ENCODE measurements at regions not wholly inside any gene's neighbourhood (a gene's known extent, or its start where the extent isn't known, plus 50 kb on each side); places are given as distances from the start of the nearest gene placed in this dataset.

GRCh38 chr4:120432301-120432860 lies 365.7 kb upstream of the MAD2L1 start:
- BruUV-seq (replicated peaks) = no TSS peak
- POLR2A ChIA-PET = no interaction called here
- H2AFZ ChIP-seq (ENCODE audit: low read length) = no peak overlapping the region
- H3K27ac ChIP-seq (ENCODE audit: extremely low read length, insufficient read depth, low read length) = no peak overlapping the region
- H3K4me1 ChIP-seq (ENCODE audit: insufficient read depth, low read length) = no peaks in the 10 kb centered on the region
- ATAC-seq (no peak), DNase-seq (ENCODE audit: low spot score) (no peak), FAIRE-seq (no peak)
- in situ Hi-C loops (cut with HindIII; ENCODE audit: extremely low pct_ligation_motif_present, low pct_unique_long_range_greater_than_20kb) = no loop called here
- H3K4me3 ChIP-seq (replicated peaks in 1 of 3; ENCODE audit: insufficient read depth in 1 of 3, low read depth in 2 of 3, low read length in 3 of 3) = no peak overlapping the region
- H3K27me3 ChIP-seq (ENCODE audit: control insufficient read depth in 1 of 2, insufficient read depth in 2 of 2, low read length in 2 of 2) = no peaks in the 10 kb centered on the region
- no peaks in the 10 kb centered on the region for H3K79me2 ChIP-seq (ENCODE audit: insufficient read depth, low read length)
- 15% methylated on average over 3 of the region's 3 CpGs for WGBS (ENCODE audit: low lambda C conversion rate)
- no peak overlapping the region for H3K4me2 ChIP-seq (ENCODE audit: low read depth, low read length)
- no peak overlapping the region for H3K9ac ChIP-seq (ENCODE audit: insufficient read depth, low read depth, low read length)
- no peaks in the 10 kb centered on the region for H3K9me3 ChIP-seq (ENCODE audit: low read length)
- CTCF ChIA-PET (ENCODE audit: low intra/inter-chr PET ratio, low total read pairs) = no interaction called here
- intact Hi-C loops (cut with micrococcal nuclease; ENCODE audit: unreplicated experiment) = no loop called here
- H4K20me1 ChIP-seq (ENCODE audit: insufficient read depth, low read length) = no peaks in the 10 kb centered on the region
- no peaks in the 10 kb centered on the region for H3K36me3 ChIP-seq (replicated peaks in 1 of 2; ENCODE audit: control insufficient read depth in 1 of 2, insufficient read depth in 2 of 2, low read length in 2 of 2)
- TF ChIP-seq THAP11 (CRISPR knock-in tag; IDR thresholded peaks at IDR 0.05) (no peak), MLLT10 (CRISPR knock-in tag; IDR thresholded peaks at IDR 0.05) (no peak), ZBTB8A (CRISPR knock-in tag; IDR thresholded peaks at IDR 0.05; ENCODE audit: borderline replicate concordance, low read depth) (no peak), ZNF232 (CRISPR knock-in tag; IDR thresholded peaks at IDR 0.05; ENCODE audit: borderline replicate concordance) (no peak), NCOA2 (CRISPR knock-in tag; IDR thresholded peaks at IDR 0.05) (no peak), PATZ1 (CRISPR knock-in tag; IDR thresholded peaks at IDR 0.05) (no peak), ZNF432 (CRISPR knock-in tag; IDR thresholded peaks at IDR 0.05; ENCODE audit: borderline replicate concordance) (no peak), ATM (IDR thresholded peaks at IDR 0.05; ENCODE audit: borderline replicate concordance) (no peak), ADNP (CRISPR knock-in tag; IDR thresholded peaks at IDR 0.05) (no peak), YEATS4 (CRISPR knock-in tag; IDR thresholded peaks at IDR 0.05; ENCODE audit: borderline replicate concordance) (no peak), ASH2L (IDR thresholded peaks at IDR 0.05; ENCODE audit: insufficient read length, low read depth, low read length) (no peak), CHD2 (IDR thresholded peaks at IDR 0.05; ENCODE audit: low read depth, low read length) (no peak), SMYD3 (CRISPR knock-in tag; IDR thresholded peaks at IDR 0.05) (no peak), ZNF33B (CRISPR knock-in tag; IDR thresholded peaks at IDR 0.05) (no peak), GLMP (CRISPR knock-in tag; IDR thresholded peaks at IDR 0.05; ENCODE audit: borderline replicate concordance) (no peak), HNRNPK (IDR thresholded peaks at IDR 0.05; ENCODE audit: low read depth, low read length, poor library complexity, severe bottlenecking) (no peak), ZNF570 (CRISPR knock-in tag; IDR thresholded peaks at IDR 0.05; ENCODE audit: borderline replicate concordance) (no peak), ZNF674 (CRISPR knock-in tag; IDR thresholded peaks at IDR 0.05; ENCODE audit: low read depth) (no peak)
- TF ChIP-seq, protein P1, sequence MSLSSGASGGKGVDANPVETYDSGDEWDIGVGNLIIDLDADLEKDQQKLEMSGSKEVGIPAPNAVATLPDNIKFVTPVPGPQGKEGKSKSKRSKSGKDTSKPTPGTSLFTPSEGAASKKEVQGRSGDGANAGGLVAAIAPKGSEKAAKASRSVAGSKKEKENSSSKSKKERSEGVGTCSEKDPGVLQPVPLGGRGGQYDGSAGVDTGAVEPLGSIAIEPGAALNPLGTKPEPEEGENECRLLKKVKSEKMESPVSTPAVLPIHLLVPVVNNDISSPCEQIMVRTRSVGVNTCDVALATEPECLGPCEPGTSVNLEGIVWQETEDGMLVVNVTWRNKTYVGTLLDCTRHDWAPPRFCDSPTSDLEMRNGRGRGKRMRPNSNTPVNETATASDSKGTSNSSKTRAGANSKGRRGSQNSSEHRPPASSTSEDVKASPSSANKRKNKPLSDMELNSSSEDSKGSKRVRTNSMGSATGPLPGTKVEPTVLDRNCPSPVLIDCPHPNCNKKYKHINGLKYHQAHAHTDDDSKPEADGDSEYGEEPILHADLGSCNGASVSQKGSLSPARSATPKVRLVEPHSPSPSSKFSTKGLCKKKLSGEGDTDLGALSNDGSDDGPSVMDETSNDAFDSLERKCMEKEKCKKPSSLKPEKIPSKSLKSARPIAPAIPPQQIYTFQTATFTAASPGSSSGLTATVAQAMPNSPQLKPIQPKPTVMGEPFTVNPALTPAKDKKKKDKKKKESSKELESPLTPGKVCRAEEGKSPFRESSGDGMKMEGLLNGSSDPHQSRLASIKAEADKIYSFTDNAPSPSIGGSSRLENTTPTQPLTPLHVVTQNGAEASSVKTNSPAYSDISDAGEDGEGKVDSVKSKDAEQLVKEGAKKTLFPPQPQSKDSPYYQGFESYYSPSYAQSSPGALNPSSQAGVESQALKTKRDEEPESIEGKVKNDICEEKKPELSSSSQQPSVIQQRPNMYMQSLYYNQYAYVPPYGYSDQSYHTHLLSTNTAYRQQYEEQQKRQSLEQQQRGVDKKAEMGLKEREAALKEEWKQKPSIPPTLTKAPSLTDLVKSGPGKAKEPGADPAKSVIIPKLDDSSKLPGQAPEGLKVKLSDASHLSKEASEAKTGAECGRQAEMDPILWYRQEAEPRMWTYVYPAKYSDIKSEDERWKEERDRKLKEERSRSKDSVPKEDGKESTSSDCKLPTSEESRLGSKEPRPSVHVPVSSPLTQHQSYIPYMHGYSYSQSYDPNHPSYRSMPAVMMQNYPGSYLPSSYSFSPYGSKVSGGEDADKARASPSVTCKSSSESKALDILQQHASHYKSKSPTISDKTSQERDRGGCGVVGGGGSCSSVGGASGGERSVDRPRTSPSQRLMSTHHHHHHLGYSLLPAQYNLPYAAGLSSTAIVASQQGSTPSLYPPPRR (CRISPR knock-in tag; IDR thresholded peaks at IDR 0.05; ENCODE audit: borderline replicate concordance) = no peak

Measured in HepG2 (cell line).